Gastrocnemius medialis (tissue), 4 donors: ENCODE measurements at regions not wholly inside any gene's neighbourhood (a gene's known extent, or its start where the extent isn't known, plus 50 kb on each side); places are given as distances from the start of the nearest gene placed in this dataset.

ENCODE experiments used
- ATAC-seq, 2 donors: fragments of 150-250 bp; one replicate each; pipeline ENCODE4 v1.9.1; 2016
- DNase-seq, 2 donors: peaks; one replicate each; pipeline ENCODE4 v3.0.0-alpha.2; 2019
- H3K27ac ChIP-seq, 4 donors: fragments of 200-600 bp; sonication (generic); 1 replicate in 1 of 4; 2 replicates in 3 of 4; pipeline ENCODE4 v1.5.1; 2016 to 2018; ENCODE audit warnings: mild to moderate bottlenecking in 2 of 4, moderate library complexity in 1 of 4
- H3K27me3 ChIP-seq, 3 donors: fragments of 200-600 bp; sonication (generic) in 2 of 3; 1 replicate in 1 of 3; 2 replicates in 2 of 3; pipeline versions ENCODE4 v1.5.1 to v1.6.0; 2016 to 2019; ENCODE audit warnings: mild to moderate bottlenecking in 1 of 3, moderate library complexity in 1 of 3
- H3K36me3 ChIP-seq, 2 donors: fragments of 200-600 bp; sonication (generic) in 1 of 2; one replicate each; pipeline ENCODE4 v1.5.1; 2017 to 2018
- H3K4me1 ChIP-seq, 2 donors: fragments of 200-600 bp; sonication (generic) in 1 of 2; one replicate each; pipeline ENCODE4 v1.5.1; 2016 to 2017; ENCODE audit warnings: mild to moderate bottlenecking in 2 of 2
- H3K4me3 ChIP-seq, 4 donors: fragments of 200-600 bp; sonication (generic) in 3 of 4; 1 replicate in 1 of 4; 2 replicates in 3 of 4; pipeline ENCODE4 v1.5.1; 2016 to 2019; ENCODE audit warnings: mild to moderate bottlenecking in 2 of 4
- H3K9me3 ChIP-seq, 3 donors: fragments of 200-600 bp; sonication (generic) in 2 of 3; 1 replicate in 1 of 3; 2 replicates in 2 of 3; pipeline ENCODE4 v1.5.1; 2016 to 2019
- CTCF ChIP-seq, 5 experiments: fragments of 450-650 bp in 3 of 5; fragments of 200-600 bp in 2 of 5; sonication (generic) in 2 of 5; IDR thresholded peaks in 4 of 5; conservative IDR thresholded peaks in 1 of 5; 1 replicate in 4 of 5; 2 replicates in 1 of 5; pipeline ENCODE4 v1.5.1; 2016 to 2019; ENCODE audit warnings: antibody characterized with exemption in 5 of 5, mild to moderate bottlenecking in 3 of 5, moderate library complexity in 3 of 5
- POLR2A ChIP-seq, 2 donors: fragments of 450-650 bp; IDR thresholded peaks; one replicate each; pipeline ENCODE4 v1.6.1; 2017; ENCODE audit warnings: antibody characterized with exemption in 2 of 2, mild to moderate bottlenecking in 2 of 2, moderate library complexity in 2 of 2
- in situ Hi-C, 4 donors: fragments of 200-750 bp; cut with MboI; loops; one replicate each; pipeline versions ENCODE4 v1.15.0 to v1.8.0; 2017; ENCODE audit warnings: low sequenced_read_pairs in 4 of 4
- intact Hi-C: fragments of 100-400 bp; cut with DNase I; formaldehyde crosslinking; loops from one replicate; pipeline ENCODE4 v1.15.1; 2023; ENCODE audit warnings: low total_unique reads

- Histone ChIP-seq H3K27ac (no peak overlapping the region), H3K9me3 (no peaks in the 10 kb centered on the region), H3K4me3 (no peak overlapping the region), H3K36me3 (no peaks in the 10 kb centered on the region), H3K27me3 (no peaks in the 10 kb centered on the region), H3K4me1 (peaks cover 0 to 11% of the 10 kb centered on the region in 2 donors)
- in situ Hi-C loops: no loop called here
- no peak for DNase-seq
- TF ChIP-seq CTCF (IDR thresholded peaks at IDR 0.05 in 4 of 5, conservative IDR thresholded peaks at IDR 0.05 in 1 of 5) (no peak), POLR2A (IDR thresholded peaks at IDR 0.05) (no peak)
- ATAC-seq: no peak
- intact Hi-C loops: loop anchor here (10.0 kb wide), 1 partner anchor 786 kb away; no protein-coding TSS in a partner anchor
Observed at GRCh38 chr2:147520817-147521216, 324.0 kb upstream of the ACVR2A start.

GRCh38 chr2:147519178-147519577 is 325.7 kb upstream of the ACVR2A start:
- TF ChIP-seq CTCF (IDR thresholded peaks at IDR 0.05 in 4 of 5, conservative IDR thresholded peaks at IDR 0.05 in 1 of 5) (no peak), POLR2A (IDR thresholded peaks at IDR 0.05) (no peak)
- in situ Hi-C loops (no loop called here), intact Hi-C loops (no loop called here)
- Histone ChIP-seq H3K27me3 (no peaks in the 10 kb centered on the region), H3K4me1 (peaks cover 0 to 9% of the 10 kb centered on the region in 2 donors), H3K36me3 (no peaks in the 10 kb centered on the region), H3K27ac (no peak overlapping the region), H3K9me3 (no peaks in the 10 kb centered on the region), H3K4me3 (no peak overlapping the region)
- no peak for DNase-seq
- no peak for ATAC-seq

GRCh38 chr2:147515213-147515612 is 329.6 kb upstream of the ACVR2A start:
- H3K27me3 ChIP-seq: no peaks in the 10 kb centered on the region
- no peak overlapping the region for H3K4me3 ChIP-seq
- no peak for TF ChIP-seq POLR2A (IDR thresholded peaks at IDR 0.05)
- TF ChIP-seq CTCF (IDR thresholded peaks at IDR 0.05 in 4 of 5, conservative IDR thresholded peaks at IDR 0.05 in 1 of 5): no peak
- intact Hi-C loops (no loop called here), in situ Hi-C loops (no loop called here)
- no peaks in the 10 kb centered on the region for H3K9me3 ChIP-seq
- no peaks in the 10 kb centered on the region for H3K36me3 ChIP-seq
- H3K27ac ChIP-seq: no peak overlapping the region
- ATAC-seq (no peak), DNase-seq (no peak)
- H3K4me1 ChIP-seq: peaks cover 0 to 4% of the 10 kb centered on the region in 2 donors

- Histone ChIP-seq H3K27ac (no peak overlapping the region), H3K4me1 (peaks cover 0 to 4% of the 10 kb centered on the region in 2 donors), H3K27me3 (no peaks in the 10 kb centered on the region), H3K4me3 (no peak overlapping the region), H3K36me3 (no peaks in the 10 kb centered on the region), H3K9me3 (no peaks in the 10 kb centered on the region)
- DNase-seq (no peak), ATAC-seq (no peak)
- intact Hi-C loops (no loop called here), in situ Hi-C loops (no loop called here)
- no peak for TF ChIP-seq CTCF (IDR thresholded peaks at IDR 0.05 in 4 of 5, conservative IDR thresholded peaks at IDR 0.05 in 1 of 5)
- TF ChIP-seq POLR2A (IDR thresholded peaks at IDR 0.05): no peak
Observed at GRCh38 chr2:147512206-147512605, 332.6 kb upstream of the ACVR2A start.

GRCh38 chr2:147511491-147511948 is 333.3 kb upstream of the ACVR2A start:
- H3K4me3 ChIP-seq: peak overlapping the region in 1 of 4 donors; percentile 20
- TF ChIP-seq CTCF (IDR thresholded peaks at IDR 0.05 in 4 of 5, conservative IDR thresholded peaks at IDR 0.05 in 1 of 5) (no peak), POLR2A (IDR thresholded peaks at IDR 0.05) (no peak)
- ATAC-seq (peak; percentile 47 to 65), DNase-seq (peak in 1 of 2 donors; percentile 33)
- no peaks in the 10 kb centered on the region for H3K36me3 ChIP-seq
- intact Hi-C loops: no loop called here
- no peak overlapping the region for H3K27ac ChIP-seq
- H3K9me3 ChIP-seq: no peaks in the 10 kb centered on the region
- peaks cover 0 to 4% of the 10 kb centered on the region in 2 donors for H3K4me1 ChIP-seq
- H3K27me3 ChIP-seq: no peaks in the 10 kb centered on the region
- in situ Hi-C loops: no loop called here
